Heart right ventricle (tissue), 16 donors: ENCODE measurements at regions not wholly inside any gene's neighbourhood (a gene's known extent, or its start where the extent isn't known, plus 50 kb on each side); places are given as distances from the start of the nearest gene placed in this dataset.

ENCODE experiments used
- ATAC-seq, 8 donors: fragments of 200-7000 bp; cut with Tn5 transposase; one replicate each; pipeline ENCODE4 v1.9.1; 2020; ENCODE audit warnings: mild to moderate bottlenecking in 8 of 8, moderate library complexity in 8 of 8, moderate number of reproducible peaks in 1 of 8
- DNase-seq, 2 donors: peaks; one replicate each; pipeline ENCODE4 v3.0.0-alpha.2; 2020
- H3K27ac ChIP-seq, 10 donors: fragments of 200-600 bp; sonication (generic) in 2 of 10; one replicate each; pipeline versions ENCODE4 v1.5.0 to v1.8.0; 2020 to 2022; ENCODE audit warnings: mild to moderate bottlenecking in 3 of 10
- H3K27me3 ChIP-seq, 7 donors: fragments of 200-600 bp; one replicate each; pipeline ENCODE4 v1.8.0; 2021 to 2022; ENCODE audit warnings: mild to moderate bottlenecking in 2 of 7
- H3K36me3 ChIP-seq, 9 donors: fragments of 200-600 bp; sonication (generic) in 1 of 9; one replicate each; pipeline versions ENCODE4 v1.5.0 to v1.8.0; 2020 to 2022; ENCODE audit warnings: mild to moderate bottlenecking in 2 of 9
- H3K4me1 ChIP-seq, 9 donors: fragments of 200-600 bp; sonication (generic) in 1 of 9; one replicate each; pipeline versions ENCODE4 v1.5.0 to v1.8.0; 2020 to 2022; ENCODE audit warnings: mild to moderate bottlenecking in 4 of 9
- H3K4me3 ChIP-seq, 10 donors: fragments of 200-600 bp; sonication (generic) in 2 of 10; one replicate each; pipeline versions ENCODE4 v1.5.0 to v1.8.0; 2020 to 2022; ENCODE audit warnings: mild to moderate bottlenecking in 7 of 10, moderate library complexity in 2 of 10
- H3K9me3 ChIP-seq, 11 donors: fragments of 200-600 bp in 10 of 11; sonication (generic) in 2 of 11; one replicate each; pipeline versions ENCODE4 v1.5.0 to v1.8.0; 2013 to 2022; ENCODE audit warnings: mild to moderate bottlenecking in 2 of 11, control low read depth in 1 of 11, moderate library complexity in 1 of 11
- WGBS, 2 donors: extraction: QIAGEN DNeasy Blood & Tissue Kit; methylation state at CpG; one replicate each; pipeline ENCODE4 v1.1.7; 2013; ENCODE audit warnings: inconsistent platforms in 1 of 2; 5-methylcytosine and 5-hydroxymethylcytosine counted together
- intact Hi-C, 10 donors: fragments of 100-400 bp; cut with DNase I; formaldehyde crosslinking; loops; one replicate each; pipeline versions ENCODE4 v1.11.1 to v1.14.2; 2022
- TF ChIP-seq, protein P1 (sequence below), 9 donors: fragments of 200-600 bp; sonication (generic) in 2 of 9; IDR thresholded peaks; one replicate each; pipeline versions ENCODE4 v1.5.0 to v1.8.0; 2021 to 2022; ENCODE audit warnings: antibody characterized with exemption in 9 of 9, mild to moderate bottlenecking in 5 of 9, moderate library complexity in 1 of 9
- donor health status: Arrhythmogenic right ventricular cardiomyopathy.
- donor health status: ischemic (EF 13 %, LVEDD 7.1; RV severe dilation, severe dysfunction).
- donor health status: healthy with polysubstance abuse.
- donor health status: DM: no; HTN: yes; CAD: no.
- donor health status: DM: no; HTN: no; CAD: no.
- donor health status: ischemic (EF 25% LVEDD 6.9; RV normal size, moderate dysfunction).
- donor health status: ischemic (EF 25% LVEDD 5.7; RV mildly dilated, moderate dysfunction).
- donor health status: healthy.
- donor health status: DM: yes; HTN: yes; CAD: no.
- donor health status: Ischemic cardiomyopathy.
- donor health status: ischemic (EF 35%, LVEDD 5.7; RV mildly dilated, moderate dysfunction).
- donor health status: nonischemic (EF 11% LVEDD 7.7; RV severe dilation, severe dysfunction).
- donor health status: DM: yes; HTN: yes; CAD: no.
- donor health status: PGD.
- donor health status: ischemic (EF 29% LVEDD 5.4; RV normal size, mild dysfunction).
- donor health status: nonischemic (EF 23%, LVEDD 6.1; RV moderate dilation, normal function).

DNA sequence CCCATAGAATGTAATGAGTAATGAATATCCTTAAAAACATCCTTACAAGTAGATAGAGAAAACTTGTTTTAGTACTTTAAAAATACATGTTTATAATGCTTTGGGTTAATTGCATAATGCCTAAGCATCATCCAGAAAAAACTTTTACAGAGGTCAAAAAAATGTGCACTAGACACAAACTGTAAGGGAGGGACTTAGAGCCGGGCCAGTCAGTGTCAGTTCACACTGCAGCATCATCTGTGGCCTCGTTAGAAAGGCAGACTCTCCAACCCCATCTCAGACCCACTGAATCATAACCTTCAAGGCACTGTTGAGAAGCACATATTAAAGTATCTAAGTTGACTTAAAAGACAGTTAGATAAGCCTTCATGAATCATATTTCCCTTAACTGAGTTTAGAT is 230.1 kb upstream of the PRPS1L1 start:
- WGBS, 2 donors = 54 to 55% methylated on average over 2 of the region's 2 CpGs
- TF ChIP-seq, protein P1, sequence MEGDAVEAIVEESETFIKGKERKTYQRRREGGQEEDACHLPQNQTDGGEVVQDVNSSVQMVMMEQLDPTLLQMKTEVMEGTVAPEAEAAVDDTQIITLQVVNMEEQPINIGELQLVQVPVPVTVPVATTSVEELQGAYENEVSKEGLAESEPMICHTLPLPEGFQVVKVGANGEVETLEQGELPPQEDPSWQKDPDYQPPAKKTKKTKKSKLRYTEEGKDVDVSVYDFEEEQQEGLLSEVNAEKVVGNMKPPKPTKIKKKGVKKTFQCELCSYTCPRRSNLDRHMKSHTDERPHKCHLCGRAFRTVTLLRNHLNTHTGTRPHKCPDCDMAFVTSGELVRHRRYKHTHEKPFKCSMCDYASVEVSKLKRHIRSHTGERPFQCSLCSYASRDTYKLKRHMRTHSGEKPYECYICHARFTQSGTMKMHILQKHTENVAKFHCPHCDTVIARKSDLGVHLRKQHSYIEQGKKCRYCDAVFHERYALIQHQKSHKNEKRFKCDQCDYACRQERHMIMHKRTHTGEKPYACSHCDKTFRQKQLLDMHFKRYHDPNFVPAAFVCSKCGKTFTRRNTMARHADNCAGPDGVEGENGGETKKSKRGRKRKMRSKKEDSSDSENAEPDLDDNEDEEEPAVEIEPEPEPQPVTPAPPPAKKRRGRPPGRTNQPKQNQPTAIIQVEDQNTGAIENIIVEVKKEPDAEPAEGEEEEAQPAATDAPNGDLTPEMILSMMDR (IDR thresholded peaks at IDR 0.05) = no peak
- no peak for DNase-seq
- intact Hi-C loops = no loop called here
- no peaks in the 10 kb centered on the region for H3K4me1 ChIP-seq
- H3K4me3 ChIP-seq = no peak overlapping the region
- H3K27me3 ChIP-seq = no peaks in the 10 kb centered on the region
- H3K36me3 ChIP-seq = no peaks in the 10 kb centered on the region
- H3K27ac ChIP-seq = no peak overlapping the region
- no peak for ATAC-seq
- H3K9me3 ChIP-seq = peaks cover 0 to 41% (median 10%) of the 10 kb centered on the region in 11 donors

DNA sequence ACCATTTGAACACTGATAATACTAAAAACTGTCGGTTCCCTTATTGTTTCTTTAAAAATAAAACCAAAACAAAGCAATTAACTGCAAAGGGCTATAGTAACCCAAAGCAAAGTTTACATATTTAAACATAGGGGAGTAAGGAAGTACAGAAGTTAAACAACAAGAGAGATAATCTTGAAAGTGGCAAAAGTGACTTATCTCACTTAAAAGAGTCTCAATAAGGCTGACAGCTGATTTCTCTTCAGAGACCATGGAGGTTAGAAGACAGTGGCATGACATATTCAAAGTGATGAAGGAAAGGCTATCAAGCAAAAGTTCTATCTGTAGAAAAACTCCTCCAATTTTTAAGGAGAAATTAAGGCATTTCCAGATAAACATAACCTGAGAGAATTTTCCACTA is 233.5 kb upstream of the HDAC9 start:
- H3K4me1 ChIP-seq = no peaks in the 10 kb centered on the region
- 78 to 83% methylated on average over 1 of the region's 1 CpG for WGBS, 2 donors
- TF ChIP-seq, protein P1 (IDR thresholded peaks at IDR 0.05) = no peak
- peaks cover 0 to 34% (median 11%) of the 10 kb centered on the region in 11 donors for H3K9me3 ChIP-seq
- no peaks in the 10 kb centered on the region for H3K36me3 ChIP-seq
- no peak overlapping the region for H3K4me3 ChIP-seq
- H3K27me3 ChIP-seq = no peaks in the 10 kb centered on the region
- ATAC-seq (no peak), DNase-seq (no peak)
- intact Hi-C loops = no loop called here
- no peak overlapping the region for H3K27ac ChIP-seq

DNA sequence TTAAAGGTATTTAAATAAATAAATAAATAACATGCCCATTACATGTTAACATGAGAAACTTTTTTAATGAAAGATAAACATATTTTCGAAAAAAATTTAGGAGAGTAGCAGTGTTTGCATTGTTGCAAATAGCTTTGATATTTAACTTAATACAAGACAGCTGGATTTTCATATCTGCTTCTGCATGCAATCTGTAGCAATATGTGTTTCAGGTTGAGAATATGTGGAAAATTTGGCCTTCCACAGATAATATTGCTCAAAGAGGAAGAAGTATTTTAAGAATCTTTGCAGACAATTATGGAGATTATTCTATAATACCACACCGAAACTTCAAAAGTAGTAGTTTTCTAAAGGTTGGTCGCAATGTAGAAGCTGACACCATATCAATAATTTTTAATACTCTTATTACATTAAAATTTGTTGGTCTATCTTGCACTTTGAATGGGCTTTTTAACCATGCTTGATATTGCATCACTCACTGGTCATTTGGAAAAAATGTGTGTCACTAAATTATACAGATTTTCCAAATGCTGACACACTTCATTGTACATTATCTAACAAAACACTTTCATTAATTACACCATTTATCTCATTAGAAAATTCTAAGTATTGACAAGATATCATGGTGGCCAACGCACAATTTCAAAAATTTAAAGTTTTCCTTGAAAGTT is 229.8 kb upstream of the HDAC9 start:
- H3K4me1 ChIP-seq = no peaks in the 10 kb centered on the region
- no peaks in the 10 kb centered on the region for H3K36me3 ChIP-seq
- peaks cover 0 to 30% (median 11%) of the 10 kb centered on the region in 11 donors for H3K9me3 ChIP-seq
- no peaks in the 10 kb centered on the region for H3K27me3 ChIP-seq
- TF ChIP-seq, protein P1 (IDR thresholded peaks at IDR 0.05) = no peak
- no peak overlapping the region for H3K27ac ChIP-seq
- intact Hi-C loops = no loop called here
- WGBS, 2 donors = 88 to 91% methylated on average over 4 of the region's 4 CpGs
- H3K4me3 ChIP-seq = no peak overlapping the region
- no peak for ATAC-seq
- no peak for DNase-seq

DNA sequence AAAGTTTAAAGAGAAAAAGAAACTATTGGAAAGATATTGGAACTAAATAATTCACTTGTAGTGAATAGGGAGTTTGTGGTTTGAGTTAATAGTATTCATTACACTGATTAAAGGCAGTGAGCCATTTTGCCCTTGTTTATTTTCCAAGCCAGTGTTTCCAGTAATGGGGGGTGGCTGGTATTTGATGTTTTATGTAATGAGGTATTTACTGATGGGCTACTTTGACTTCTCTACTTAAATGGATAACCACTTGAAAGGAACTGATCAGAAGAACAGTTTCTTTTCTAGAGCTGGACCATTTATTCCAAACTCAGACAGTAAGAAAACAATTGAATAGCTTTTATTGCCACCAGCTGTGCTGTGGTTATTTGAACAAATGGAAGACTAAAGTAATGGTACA is 227.0 kb upstream of the HDAC9 start:
- no peaks in the 10 kb centered on the region for H3K27me3 ChIP-seq
- ATAC-seq (no peak), DNase-seq (no peak)
- no peak overlapping the region for H3K4me3 ChIP-seq
- no peaks in the 10 kb centered on the region for H3K4me1 ChIP-seq
- H3K36me3 ChIP-seq = no peaks in the 10 kb centered on the region
- intact Hi-C loops = no loop called here
- H3K27ac ChIP-seq = no peak overlapping the region
- peaks cover 0 to 2% (median 0%) of the 10 kb centered on the region in 11 donors for H3K9me3 ChIP-seq
- TF ChIP-seq, protein P1 (IDR thresholded peaks at IDR 0.05) = no peak
